ENCODE measurements at regions not wholly inside any gene's neighbourhood (a gene's known extent, or its start where the extent isn't known, plus 50 kb on each side); places are given as distances from the start of the nearest gene placed in this dataset.

- TF ChIP-seq GATA3 (IDR thresholded peaks at IDR 0.05; ENCODE audit: low read depth, low read length) (no peak), GATA2 (IDR thresholded peaks at IDR 0.05; ENCODE audit: low read depth, low read length) (no peak)
These were observed 1500.4 kb downstream of the TBC1D22A start for GRCh38 chr22:48262596-48263430.

- no peak for TF ChIP-seq GATA3 (IDR thresholded peaks at IDR 0.05; ENCODE audit: low read depth, low read length)
These were observed 1499.3 kb downstream of the TBC1D22A start for GRCh38 chr22:48261706-48262105.

GRCh38 chr22:48261048-48261621, 1498.7 kb downstream of the TBC1D22A start:
- TF ChIP-seq GATA2 (IDR thresholded peaks at IDR 0.05; ENCODE audit: low read depth, low read length) (no peak), GATA3 (IDR thresholded peaks at IDR 0.05; ENCODE audit: low read depth, low read length) (no peak)

GRCh38 chr22:48259991-48260670, 1497.7 kb downstream of the TBC1D22A start:
- TF ChIP-seq GATA3 (IDR thresholded peaks at IDR 0.05; ENCODE audit: low read depth, low read length), result no peak
- TF ChIP-seq GATA2 (IDR thresholded peaks at IDR 0.05; ENCODE audit: low read depth, low read length), result no peak

- TF ChIP-seq GATA2 (IDR thresholded peaks at IDR 0.05; ENCODE audit: low read depth, low read length), result no peak
- TF ChIP-seq GATA3 (IDR thresholded peaks at IDR 0.05; ENCODE audit: low read depth, low read length), result no peak
These were observed 1496.4 kb downstream of the TBC1D22A start for GRCh38 chr22:48258811-48259210.

- TF ChIP-seq GATA2 (IDR thresholded peaks at IDR 0.05; ENCODE audit: low read depth, low read length), result no peak
- TF ChIP-seq GATA3 (IDR thresholded peaks at IDR 0.05; ENCODE audit: low read depth, low read length), result no peak
These were observed 1495.7 kb downstream of the TBC1D22A start for GRCh38 chr22:48258064-48258701.

GRCh38 chr22:48257685-48258055, 1495.2 kb downstream of the TBC1D22A start:
- TF ChIP-seq GATA3 (IDR thresholded peaks at IDR 0.05; ENCODE audit: low read depth, low read length), result no peak
- no peak for TF ChIP-seq GATA2 (IDR thresholded peaks at IDR 0.05; ENCODE audit: low read depth, low read length)

- no peak for TF ChIP-seq GATA3 (IDR thresholded peaks at IDR 0.05; ENCODE audit: low read depth, low read length)
- no peak for TF ChIP-seq GATA2 (IDR thresholded peaks at IDR 0.05; ENCODE audit: low read depth, low read length)
These were observed 1494.6 kb downstream of the TBC1D22A start for GRCh38 chr22:48256776-48257684.

GRCh38 chr22:48256041-48256739, 1493.7 kb downstream of the TBC1D22A start:
- no peak for TF ChIP-seq GATA3 (IDR thresholded peaks at IDR 0.05; ENCODE audit: low read depth, low read length)
- no peak for TF ChIP-seq GATA2 (IDR thresholded peaks at IDR 0.05; ENCODE audit: low read depth, low read length)

GRCh38 chr22:48254311-48254873, 1491.9 kb downstream of the TBC1D22A start:
- no peak for TF ChIP-seq GATA2 (IDR thresholded peaks at IDR 0.05; ENCODE audit: low read depth, low read length)
- no peak for TF ChIP-seq GATA3 (IDR thresholded peaks at IDR 0.05; ENCODE audit: low read depth, low read length)

- TF ChIP-seq GATA3 (IDR thresholded peaks at IDR 0.05; ENCODE audit: low read depth, low read length), result no peak
- no peak for TF ChIP-seq GATA2 (IDR thresholded peaks at IDR 0.05; ENCODE audit: low read depth, low read length)
These were observed 1491.1 kb downstream of the TBC1D22A start for GRCh38 chr22:48253573-48253972.

- TF ChIP-seq GATA3 (IDR thresholded peaks at IDR 0.05; ENCODE audit: low read depth, low read length), result no peak
- no peak for TF ChIP-seq GATA2 (IDR thresholded peaks at IDR 0.05; ENCODE audit: low read depth, low read length)
These were observed 1490.7 kb downstream of the TBC1D22A start for GRCh38 chr22:48253136-48253535.
